H1 (cell line): ENCODE measurements at regions not wholly inside any gene's neighbourhood (a gene's known extent, or its start where the extent isn't known, plus 50 kb on each side); places are given as distances from the start of the nearest gene placed in this dataset.

ENCODE experiments used
- CTCF ChIA-PET: fragments of 300-600 bp; sonication (Branson Sonifier 250); formaldehyde crosslinking; loops from one replicate; lab custom pipeline; 2021; ENCODE audit not compliant: partially characterized antibody; lab: Charles Lee
- POLR2A ChIA-PET: fragments of 300-600 bp; sonication (Branson Sonifier 250); formaldehyde crosslinking; loops from one replicate; lab custom pipeline; 2021; ENCODE audit warnings: inconsistent platforms; ENCODE audit not compliant: partially characterized antibody; lab: Charles Lee
- DNase-seq, 2 experiments: peaks; one replicate each; pipeline versions ENCODE4 v3.0.0 to v3.0.0-alpha.2; 2010 to 2022; ENCODE audit warnings: low spot score in 2 of 2, low read depth in 1 of 2, mixed read lengths in 1 of 2
- FAIRE-seq: peaks from 2 replicates; lab custom pipeline; 2011; peaks lifted over from hg19 to GRCh38; lab: Jason Lieb, UNC
- H2AFZ ChIP-seq: 2 replicates; pipeline ENCODE4 v1.8.1; 2012; ENCODE audit warnings: low read length, inconsistent platforms
- H2AK5ac ChIP-seq: 2 replicates; pipeline ENCODE4 v1.6.1; 2013; ENCODE audit warnings: low read depth, low read length
- H2BK120ac ChIP-seq: replicated peaks from 2 replicates; pipeline ENCODE3; 2013; ENCODE audit warnings: low read depth, low read length, inconsistent platforms
- H2BK12ac ChIP-seq: 2 replicates; pipeline ENCODE4 v1.6.1; 2013; ENCODE audit warnings: low read depth, low read length
- H2BK15ac ChIP-seq: 2 replicates; pipeline ENCODE4 v1.6.1; 2013; ENCODE audit warnings: low read length
- H2BK20ac ChIP-seq: 2 replicates; pipeline ENCODE4 v1.6.1; 2013; ENCODE audit warnings: low read length
- H2BK5ac ChIP-seq: 2 replicates; pipeline ENCODE4 v1.6.1; 2013; ENCODE audit warnings: low read depth, low read length
- H3K14ac ChIP-seq: 2 replicates; pipeline ENCODE4 v1.6.1; 2013; ENCODE audit warnings: inconsistent platforms; ENCODE audit not compliant: insufficient read length
- H3K18ac ChIP-seq: 2 replicates; pipeline ENCODE4 v1.6.1; 2013; ENCODE audit warnings: low read length; ENCODE audit errors: extremely low read depth
- H3K23ac ChIP-seq: 2 replicates; pipeline ENCODE4 v1.6.1; 2013; ENCODE audit warnings: inconsistent platforms; ENCODE audit not compliant: insufficient read length
- H3K23me2 ChIP-seq: 2 replicates; pipeline ENCODE4 v1.6.1; 2013; ENCODE audit warnings: low read depth, low read length
- H3K27ac ChIP-seq: 2 replicates; pipeline ENCODE4 v1.6.1; 2011; ENCODE audit warnings: low read depth, low read length, inconsistent platforms
- H3K27me3 ChIP-seq, 4 experiments: replicated peaks in 1 of 4; 1 replicate in 1 of 4; 2 replicates in 3 of 4; pipeline versions ENCODE4 v1.6.1 to v1.8.1; 2011 to 2013; ENCODE audit warnings: low read length in 3 of 4, mild to moderate bottlenecking in 3 of 4, inconsistent platforms in 2 of 4, mixed read lengths in 2 of 4, moderate library complexity in 1 of 4; ENCODE audit not compliant: control insufficient read depth in 3 of 4, insufficient read depth in 3 of 4; ENCODE audit errors: extremely low read depth in 1 of 4
- H3K36me3 ChIP-seq, 4 experiments: 2 replicates each; pipeline versions ENCODE4 v1.6.1 to v1.8.1; 2011 to 2013; ENCODE audit warnings: mild to moderate bottlenecking in 4 of 4, low read length in 3 of 4, moderate library complexity in 2 of 4, control low read depth in 1 of 4, inconsistent platforms in 1 of 4; ENCODE audit not compliant: insufficient read depth in 4 of 4, control insufficient read depth in 2 of 4
- H3K4ac ChIP-seq: replicated peaks from 2 replicates; pipeline ENCODE3; 2013; ENCODE audit warnings: low read length, low read depth, mixed read lengths, inconsistent platforms; ENCODE audit not compliant: insufficient read length
- H3K4me1 ChIP-seq, 4 experiments: replicated peaks in 1 of 4; 1 replicate in 1 of 4; 2 replicates in 3 of 4; pipeline versions ENCODE4 v1.6.1 to v1.8.1; 2011 to 2013; ENCODE audit warnings: low read length in 3 of 4, inconsistent platforms in 2 of 4, mixed read lengths in 1 of 4; ENCODE audit not compliant: insufficient read depth in 4 of 4, control insufficient read depth in 3 of 4
- H3K4me2 ChIP-seq, 2 experiments: 2 replicates each; pipeline versions ENCODE4 v1.6.1 to v1.8.1; 2011 to 2013; ENCODE audit warnings: low read depth in 2 of 2, low read length in 2 of 2, control low read depth in 1 of 2, inconsistent platforms in 1 of 2, mild to moderate bottlenecking in 1 of 2; ENCODE audit not compliant: insufficient read depth in 1 of 2
- H3K4me3 ChIP-seq, 4 experiments: fragments of 200-600, 300-600 bp in 1 of 4; sonication (generic), shearing (Covaris generic), sonication (Bioruptor Twin) in 1 of 4; 2 replicates each; pipeline versions ENCODE4 v1.5.1 to v1.8.1; 2011 to 2016; ENCODE audit warnings: low read length in 4 of 4, low read depth in 3 of 4, control low read depth in 2 of 4, inconsistent platforms in 2 of 4, mild to moderate bottlenecking in 2 of 4, mixed read lengths in 1 of 4, moderate library complexity in 1 of 4; ENCODE audit not compliant: insufficient read depth in 2 of 4; ENCODE audit errors: extremely low read depth in 1 of 4
- H3K56ac ChIP-seq: replicated peaks from 2 replicates; pipeline ENCODE3; 2013; ENCODE audit warnings: low read depth, mild to moderate bottlenecking, mixed read lengths, low read length, inconsistent platforms; ENCODE audit not compliant: insufficient read length
- H3K79me1 ChIP-seq: 2 replicates; pipeline ENCODE4 v1.6.1; 2013; ENCODE audit warnings: low read depth, low read length, control low read depth
- H3K79me2 ChIP-seq, 2 experiments: 2 replicates each; pipeline versions ENCODE4 v1.6.1 to v1.8.1; 2012 to 2013; ENCODE audit warnings: low read length in 2 of 2, mild to moderate bottlenecking in 2 of 2, inconsistent platforms in 1 of 2; ENCODE audit not compliant: insufficient read depth in 2 of 2, control insufficient read depth in 1 of 2
- H3K9ac ChIP-seq, 4 experiments: replicated peaks in 1 of 4; 1 replicate in 1 of 4; 2 replicates in 3 of 4; pipeline versions ENCODE4 v1.6.1 to v1.8.1; 2011 to 2013; ENCODE audit warnings: low read depth in 3 of 4, low read length in 3 of 4, control low read depth in 2 of 4, mild to moderate bottlenecking in 2 of 4, moderate library complexity in 2 of 4, inconsistent platforms in 1 of 4; ENCODE audit errors: extremely low read depth in 1 of 4
- H3K9me3 ChIP-seq, 2 experiments: 2 replicates each; pipeline versions ENCODE4 v1.6.1 to v1.8.1; 2012 to 2013; ENCODE audit warnings: mild to moderate bottlenecking in 2 of 2, moderate library complexity in 2 of 2, control low read depth in 1 of 2, inconsistent platforms in 1 of 2, low read depth in 1 of 2, low read length in 1 of 2, mixed read lengths in 1 of 2; ENCODE audit not compliant: insufficient read depth in 2 of 2
- H4K20me1 ChIP-seq, 2 experiments: replicated peaks in 1 of 2; 2 replicates each; pipeline versions ENCODE3 to v1.8.1; 2011 to 2013; ENCODE audit warnings: inconsistent platforms in 2 of 2, low read length in 2 of 2, mild to moderate bottlenecking in 1 of 2; ENCODE audit not compliant: insufficient read depth in 2 of 2, control insufficient read depth in 1 of 2
- H4K5ac ChIP-seq: 2 replicates; pipeline ENCODE4 v1.6.1; 2013; ENCODE audit warnings: low read length, low read depth, mixed read lengths, inconsistent platforms; ENCODE audit not compliant: insufficient read length
- H4K8ac ChIP-seq: 2 replicates; pipeline ENCODE4 v1.8.0; 2013; ENCODE audit warnings: mild to moderate bottlenecking, moderate library complexity, low read length, inconsistent platforms; ENCODE audit not compliant: insufficient read depth; ENCODE audit errors: extremely low read depth
- H4K91ac ChIP-seq: replicated peaks from 2 replicates; pipeline ENCODE3; 2013; ENCODE audit warnings: low read length, mixed read lengths, inconsistent platforms; ENCODE audit not compliant: insufficient read length
- CBX5 ChIP-seq: fragments of 300-800, 300-1000 bp; sonication (generic); IDR thresholded peaks from 2 replicates; pipeline ENCODE4 v1.7.1; 2016; ENCODE audit warnings: antibody characterized with exemption, low read length, low read depth
- CBX8 ChIP-seq: fragments of 300-800, 300-1000 bp; sonication (generic); IDR thresholded peaks from 2 replicates; pipeline ENCODE4 v1.7.1; 2016; ENCODE audit warnings: low read depth, low read length, borderline replicate concordance
- CEBPB ChIP-seq: IDR thresholded peaks from 2 replicates; pipeline ENCODE4 v1.6.1; 2012; ENCODE audit warnings: low read depth, low read length
- CHD1 ChIP-seq: IDR thresholded peaks from 2 replicates; pipeline ENCODE4 v1.6.1; 2012; ENCODE audit warnings: low read depth, low read length, improper control_type of control experiment
- EP300 ChIP-seq, 2 experiments: IDR thresholded peaks; 1 replicate in 1 of 2; 2 replicates in 1 of 2; pipeline ENCODE4 v1.6.1; 2011 to 2012; ENCODE audit warnings: low read depth in 2 of 2, low read length in 2 of 2, mild to moderate bottlenecking in 2 of 2, borderline replicate concordance in 1 of 2, inconsistent platforms in 1 of 2, moderate library complexity in 1 of 2
- JUN ChIP-seq: IDR thresholded peaks from 2 replicates; pipeline ENCODE4 v1.6.1; 2011; ENCODE audit warnings: low read depth, mild to moderate bottlenecking, improper control_type of control experiment, low read length
- JUND ChIP-seq: IDR thresholded peaks from 2 replicates; pipeline ENCODE4 v1.6.1; 2011; ENCODE audit warnings: mild to moderate bottlenecking, improper control_type of control experiment, low read length
- SIRT6 ChIP-seq: IDR thresholded peaks from one replicate; pipeline ENCODE4 v1.7.1; 2012; ENCODE audit warnings: low read length, inconsistent platforms
- SP4 ChIP-seq: IDR thresholded peaks from 2 replicates; pipeline ENCODE4 v1.6.1; 2012; ENCODE audit warnings: low read length, inconsistent platforms
- SUZ12 ChIP-seq: fragments of 200-600 bp; sonication (generic); IDR thresholded peaks from 2 replicates; pipeline ENCODE4 v1.6.1; 2012; ENCODE audit warnings: mild to moderate bottlenecking, inconsistent platforms, low read length, moderate library complexity, mixed read lengths
- TAF7 ChIP-seq: optimal IDR thresholded peaks from 2 replicates; pipeline ENCODE3; 2011; ENCODE audit warnings: low read depth, mild to moderate bottlenecking, inconsistent platforms, low read length, moderate library complexity, borderline replicate concordance
- YY1 ChIP-seq: IDR thresholded peaks from 2 replicates; pipeline ENCODE4 v1.6.1; 2011; ENCODE audit warnings: low read depth, mild to moderate bottlenecking, low read length
- WGBS, 2 experiments: shearing (Covaris generic) in 1 of 2; methylation state at CpG; one replicate each; pipeline versions ENCODE4 v1.1.6 to v1.1.7; 2013 to 2015; ENCODE audit warnings: low lambda C conversion rate in 2 of 2, mixed read lengths in 2 of 2, inconsistent platforms in 1 of 2, low coverage in 1 of 2, missing lambda C conversion rate in 1 of 2; ENCODE audit not compliant: insufficient replicate concordance in 2 of 2, insufficient coverage in 1 of 2, insufficient read length in 1 of 2; ENCODE audit errors: extremely low coverage in 1 of 2, missing lambda C conversion rate in 1 of 2; 5-methylcytosine and 5-hydroxymethylcytosine counted together

DNA sequence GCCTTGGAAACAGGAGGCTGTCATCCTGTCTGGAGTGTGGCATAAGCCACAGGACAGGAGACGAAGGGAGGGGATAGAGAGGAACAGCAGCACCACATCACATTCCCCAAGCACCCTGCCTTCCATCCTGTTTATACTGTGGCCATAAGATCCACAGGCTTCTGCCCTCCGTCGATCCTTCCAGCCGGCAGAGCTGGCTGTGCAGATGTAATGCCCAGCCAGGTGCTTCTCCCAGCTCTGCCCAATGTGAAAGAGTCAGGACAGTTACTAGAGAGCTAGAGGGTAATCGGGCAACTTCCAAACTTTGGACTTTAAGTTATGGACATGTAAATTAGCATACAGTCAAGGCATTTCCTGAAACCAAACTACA, 368.4 kb downstream of the SOX9 start:
- Histone ChIP-seq H3K9me3 (no peaks in the 10 kb centered on the region), H3K27ac (no peak overlapping the region), H2AK5ac (no peak overlapping the region), H3K18ac (no peak overlapping the region), H2BK20ac (no peak overlapping the region), H4K91ac (no peak overlapping the region), H2BK5ac (no peak overlapping the region), H4K8ac (no peak overlapping the region), H3K4me1 (no peaks in the 10 kb centered on the region; a peak in 1 of 7 replicates), H2BK15ac (no peak overlapping the region), H4K20me1 (no peaks in the 10 kb centered on the region), H3K79me1 (no peaks in the 10 kb centered on the region), H3K27me3 (no peaks in the 10 kb centered on the region), H3K4me3 (no peak overlapping the region), H3K9ac (no peak overlapping the region), H3K14ac (no peak overlapping the region), H4K5ac (no peak overlapping the region), H3K23ac (no peak overlapping the region), H2BK120ac (no peak overlapping the region), H3K79me2 (no peaks in the 10 kb centered on the region), H3K23me2 (no peaks in the 10 kb centered on the region), H2AFZ (no peak overlapping the region), H2BK12ac (no peak overlapping the region), H3K4ac (no peak overlapping the region), H3K4me2 (no peak overlapping the region), H3K36me3 (no peaks in the 10 kb centered on the region), H3K56ac (no peak overlapping the region)
- 92% methylated on average over 5 of the region's 5 CpGs; no CpG with 5 or more reads in 1 of the 2 experiments for WGBS, 2 experiments
- DNase-seq (no peak), FAIRE-seq (no peak)
- POLR2A ChIA-PET = interaction anchor here (0.9 kb wide), 1 partner anchor 13 kb away, joined by 3 read pairs; no protein-coding TSS in a partner anchor
- TF ChIP-seq YY1 = no peak
- no peak for TF ChIP-seq CBX5
- TF ChIP-seq CBX8 = no peak
- TF ChIP-seq CHD1 = no peak
- no peak for TF ChIP-seq JUN
- TF ChIP-seq CEBPB = no peak
- no peak for TF ChIP-seq SP4
- TF ChIP-seq TAF7 = no peak
- TF ChIP-seq SIRT6 = no peak
- no peak for TF ChIP-seq SUZ12
- no peak for TF ChIP-seq JUND
- TF ChIP-seq EP300 (IDR thresholded peaks at IDR 0.05; ENCODE audit: borderline replicate concordance in 1 of 2, low read depth in 2 of 2, low read length in 2 of 2) = no peak
- CTCF ChIA-PET = interaction anchor here (0.6 to 1.2 kb wide), 3 partner anchors 9 to 193 kb away, joined by 3 to 4 read pairs (median 4); no protein-coding TSS in a partner anchor
